NCI-H69 (cell line): ENCODE measurements at regions not wholly inside any gene's neighbourhood (a gene's known extent, or its start where the extent isn't known, plus 50 kb on each side); places are given as distances from the start of the nearest gene placed in this dataset.
"Not testable (repeated sequence)": the region's sequence is repeated elsewhere in the genome, so short reads cannot be mapped to it uniquely, and the experiment has no call there.

Experiments used
- DNase-seq: peaks from one replicate; lab custom pipeline; 2025; lab: John Stamatoyannopoulos, UW

GRCh38 chr12:105581420-105581819 lies 250.9 kb downstream of the C12orf75 start:
- no peak for DNase-seq

- no peak for DNase-seq
Measured at GRCh38 chr12:105585107-105585506, 254.6 kb downstream of the C12orf75 start.

GRCh38 chr12:105587237-105587636 lies 256.7 kb downstream of the C12orf75 start:
- no peak for DNase-seq

DNA sequence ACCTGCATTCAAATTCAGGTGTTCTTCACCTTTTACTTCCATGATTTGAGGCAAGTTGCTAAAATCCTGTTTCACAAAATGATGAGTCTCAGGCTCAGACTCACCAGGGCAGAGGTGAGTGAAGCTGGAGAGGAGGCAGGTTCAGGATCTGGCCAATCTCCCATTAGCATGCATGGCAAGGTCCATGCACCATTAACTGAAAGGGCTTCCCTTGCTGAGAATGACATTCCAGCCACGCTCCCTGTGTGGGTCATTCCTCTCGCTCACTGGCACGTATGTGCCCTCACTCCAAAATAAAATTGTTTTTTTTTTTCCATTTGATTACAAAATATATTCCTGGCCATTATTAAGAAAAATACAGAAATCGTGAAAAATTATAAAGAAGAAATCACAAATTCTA lies 257.6 kb downstream of the C12orf75 start:
- no peak for DNase-seq

DNA sequence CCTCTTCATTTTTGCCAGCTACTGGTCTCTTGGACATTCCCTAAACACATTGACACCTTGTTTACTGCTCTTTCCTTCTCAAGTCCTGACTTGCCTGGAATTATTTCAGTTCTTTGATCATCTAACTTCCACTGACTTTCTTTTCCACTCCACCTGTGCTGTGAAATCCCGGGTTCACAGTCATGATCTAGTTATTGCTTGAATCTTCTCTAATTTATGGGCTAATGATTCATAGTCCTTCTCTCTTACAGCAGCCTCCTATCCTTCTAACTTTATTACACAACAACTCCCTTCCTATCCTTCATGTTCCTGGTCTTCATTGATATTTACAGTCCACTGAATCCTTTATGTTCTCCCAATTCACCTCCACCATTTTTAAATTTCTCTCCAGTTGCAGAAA lies 260.1 kb downstream of the C12orf75 start:
- DNase-seq: no peak

- no peak for DNase-seq
Measured at GRCh38 chr12:105595440-105595839, 264.9 kb downstream of the C12orf75 start.

- DNase-seq: no peak
Measured at GRCh38 chr12:105596731-105597130, 266.2 kb downstream of the C12orf75 start.

GRCh38 chr12:105598031-105598430 lies 267.5 kb downstream of the C12orf75 start:
- DNase-seq: no peak

GRCh38 chr12:105600911-105601545 lies 270.5 kb downstream of the C12orf75 start:
- no peak for DNase-seq

- not testable (repeated sequence) for DNase-seq
Measured at GRCh38 chr12:105602312-105602711, 271.8 kb downstream of the C12orf75 start.

DNA sequence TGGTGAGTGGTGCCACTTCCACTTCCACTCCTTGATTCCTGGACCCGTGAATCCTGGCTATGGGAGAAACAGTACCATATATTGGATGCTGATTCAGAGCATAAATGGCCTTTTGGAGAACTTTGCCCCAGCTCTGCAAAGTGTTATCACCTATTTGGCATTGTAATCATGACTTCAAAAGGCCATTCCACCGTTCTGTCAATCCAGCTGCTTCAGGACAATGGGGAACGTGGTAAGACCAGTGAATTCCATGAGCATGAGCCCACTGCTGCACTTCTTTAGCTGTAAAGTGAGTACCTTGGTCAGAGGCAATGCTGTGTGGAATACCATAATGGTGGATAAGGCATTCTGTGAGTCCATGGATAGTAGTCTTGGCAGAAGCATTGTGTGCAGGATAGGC lies 273.8 kb downstream of the C12orf75 start:
- not testable (repeated sequence) for DNase-seq

DNA sequence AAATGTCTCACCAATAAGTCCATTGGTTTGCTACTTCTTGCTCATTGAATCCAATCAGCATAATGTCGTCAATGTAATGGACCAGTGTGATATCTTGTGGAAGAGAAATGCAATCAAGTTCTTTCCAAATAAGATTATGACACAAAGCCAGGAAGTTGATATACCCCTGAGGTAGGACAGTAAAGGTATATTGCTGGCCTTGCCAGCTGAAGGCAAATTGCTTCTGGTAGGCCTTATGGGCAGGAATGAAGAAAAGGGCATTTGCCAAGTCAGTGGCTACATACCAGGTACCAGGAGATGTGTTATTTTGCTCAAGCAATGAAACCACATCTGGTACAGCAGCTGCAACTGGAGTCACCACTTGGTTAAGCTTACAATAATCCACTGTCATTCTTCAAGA lies 276.1 kb downstream of the C12orf75 start:
- not testable (repeated sequence) for DNase-seq

DNA sequence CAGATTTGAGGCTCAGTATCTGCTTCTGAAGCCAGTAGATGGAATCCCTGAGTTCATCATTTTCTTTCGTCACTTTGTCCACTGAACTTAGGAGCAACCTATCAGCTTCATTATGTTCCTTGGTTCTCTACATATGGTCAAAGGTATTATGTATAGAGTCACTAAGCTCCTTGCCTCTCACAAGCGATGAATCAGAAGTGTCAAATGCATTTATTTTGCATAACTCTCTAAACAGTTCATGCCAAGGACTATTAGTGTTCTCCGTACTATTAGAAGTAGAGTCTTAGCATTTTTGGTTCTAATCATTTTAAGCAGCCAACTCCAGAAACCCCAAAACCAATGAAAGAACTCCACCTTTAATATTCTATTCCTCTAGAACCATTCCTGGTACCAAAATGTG lies 278.5 kb downstream of the C12orf75 start:
- not testable (repeated sequence) for DNase-seq

GRCh38 chr12:105610459-105610858 lies 280.0 kb downstream of the C12orf75 start:
- DNase-seq: no peak

GRCh38 chr12:105611340-105611739 lies 280.8 kb downstream of the C12orf75 start:
- no peak for DNase-seq

GRCh38 chr12:105613269-105613668 lies 282.8 kb downstream of the C12orf75 start:
- DNase-seq: no peak

GRCh38 chr12:105613887-105614286 lies 283.4 kb downstream of the C12orf75 start:
- DNase-seq: no peak

DNA sequence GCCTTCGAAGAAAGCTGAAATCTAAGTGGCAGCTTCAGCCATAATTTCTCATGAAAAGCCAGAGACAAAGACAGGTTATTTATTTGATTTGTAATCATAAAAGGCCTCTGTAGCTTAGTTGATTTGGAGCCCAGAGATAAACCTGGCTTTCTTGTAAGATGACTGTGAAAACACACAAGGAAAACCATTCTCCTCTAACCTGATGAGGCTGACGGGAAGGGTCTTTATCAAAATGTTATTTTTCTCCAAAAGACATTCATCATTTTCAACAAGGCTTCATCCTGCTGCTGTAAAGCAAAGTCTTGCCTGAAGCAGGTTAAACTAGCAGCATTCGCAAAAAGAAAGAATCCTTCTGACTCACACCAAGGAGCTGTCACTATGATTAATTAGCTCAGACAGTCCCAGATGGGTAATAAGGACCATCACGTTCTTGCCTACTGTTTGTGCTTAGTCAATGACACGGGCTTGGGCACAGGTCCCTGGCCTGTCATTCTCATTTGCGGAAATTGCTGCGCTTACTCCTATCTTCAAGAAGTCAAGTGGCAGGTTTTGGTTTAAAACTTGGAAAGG lies 286.6 kb downstream of the C12orf75 start:
- DNase-seq: peak; percentile 5

- no peak for DNase-seq
Measured at GRCh38 chr12:105622220-105622619, 291.7 kb downstream of the C12orf75 start.

DNA sequence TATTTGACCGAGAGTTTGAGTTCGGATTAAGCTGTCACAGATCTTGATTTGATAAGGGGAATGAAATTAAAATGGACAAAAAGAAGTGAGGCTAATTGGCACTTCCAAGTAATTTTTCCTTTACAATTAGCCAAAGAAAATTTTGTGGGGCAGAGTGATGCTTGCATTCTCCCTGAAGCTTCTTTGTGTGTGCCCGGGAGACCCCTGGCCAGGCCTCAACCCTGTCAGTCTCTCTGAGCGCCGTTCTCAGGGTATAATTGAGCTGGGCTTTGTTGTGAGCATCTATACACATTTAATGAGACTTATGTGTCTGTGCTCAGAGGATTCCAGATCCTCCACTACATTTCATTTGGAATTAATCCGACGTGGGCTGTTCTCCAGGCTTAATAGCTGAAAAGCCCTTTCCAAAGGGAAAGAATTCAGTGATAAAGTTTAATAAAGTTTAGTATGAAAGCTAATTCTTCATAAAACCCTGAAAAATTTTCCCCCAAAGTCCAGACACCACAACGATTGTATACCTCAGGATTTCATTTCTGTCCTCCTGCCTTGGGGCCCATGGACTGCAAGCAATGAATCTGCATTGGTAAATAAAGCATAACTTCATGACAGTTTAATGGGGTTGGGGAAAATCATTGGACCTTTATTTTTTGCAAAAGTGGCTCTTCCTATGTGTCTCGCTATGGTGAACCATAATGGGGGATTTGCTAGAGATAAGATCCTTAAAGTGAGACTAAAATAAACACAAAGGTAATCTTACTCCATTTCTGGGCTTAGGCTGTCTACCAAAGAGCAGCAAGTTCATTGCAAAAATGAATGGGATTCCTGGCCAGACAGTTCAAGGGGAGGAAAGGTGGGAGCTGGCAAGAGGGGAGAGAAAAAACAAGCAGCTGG lies 292.6 kb downstream of the C12orf75 start:
- no peak for DNase-seq

GRCh38 chr12:105626653-105627052 lies 296.2 kb downstream of the C12orf75 start:
- DNase-seq: no peak

- no peak for DNase-seq
Measured at GRCh38 chr12:105637470-105637869, 307.0 kb downstream of the C12orf75 start.

DNA sequence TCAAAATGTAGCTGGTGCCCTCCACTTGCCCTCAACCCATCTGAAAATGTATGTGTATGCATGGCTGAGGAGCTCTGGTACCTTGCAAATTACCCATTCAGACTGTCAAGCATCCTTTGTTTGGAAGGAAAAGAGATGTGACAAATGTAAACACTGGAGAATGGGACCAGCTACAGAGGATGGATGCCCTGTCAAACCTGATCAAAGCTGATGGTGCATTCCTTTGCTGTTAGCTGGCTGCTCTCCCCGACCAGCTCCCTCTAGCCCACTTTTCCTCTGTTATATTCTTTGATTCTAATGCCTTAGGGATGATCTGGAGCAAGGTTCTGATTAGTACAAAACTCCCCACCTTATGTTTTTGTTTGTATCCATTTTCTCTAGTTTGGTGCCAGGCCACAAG lies 310.3 kb downstream of the C12orf75 start:
- no peak for DNase-seq
